ENCODE measurements at regions not wholly inside any gene's neighbourhood (a gene's known extent, or its start where the extent isn't known, plus 50 kb on each side); places are given as distances from the start of the nearest gene placed in this dataset.
"Not testable (repeated sequence)": the region's sequence is repeated elsewhere in the genome, so short reads cannot be mapped to it uniquely, and the experiment has no call there.

DNA sequence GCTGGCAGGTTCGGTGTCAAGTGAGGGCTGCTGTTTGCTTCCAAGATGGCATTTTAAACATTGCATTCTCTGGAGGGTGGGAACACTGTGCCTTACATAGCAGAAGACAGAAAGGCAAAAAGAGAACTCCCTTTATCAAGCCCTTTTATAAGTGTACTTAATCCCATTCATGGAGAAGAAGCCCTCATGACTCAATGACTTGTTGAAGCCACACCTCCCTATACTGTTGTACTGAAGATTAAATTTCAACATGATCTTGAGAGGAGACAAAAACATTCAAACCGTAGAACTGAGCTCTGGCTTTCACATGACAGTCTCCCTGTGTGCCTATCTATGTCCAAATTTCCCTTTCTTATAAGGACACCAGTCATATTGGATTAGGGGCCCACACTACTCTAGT lies 443.4 kb upstream of the CDIN1 start:
- peaks cover 0 to 8% of the 10 kb centered on the region in 2 donors for H3K9me3 Mint-ChIP-seq
- H3K27me3 Mint-ChIP-seq, result no peaks in the 10 kb centered on the region
- ATAC-seq, result no peak
- no peak overlapping the region for H3K4me3 Mint-ChIP-seq
- DNase-seq, result no peak
- H3K27ac Mint-ChIP-seq, result no peak overlapping the region
- no peaks in the 10 kb centered on the region for H3K4me1 Mint-ChIP-seq

DNA sequence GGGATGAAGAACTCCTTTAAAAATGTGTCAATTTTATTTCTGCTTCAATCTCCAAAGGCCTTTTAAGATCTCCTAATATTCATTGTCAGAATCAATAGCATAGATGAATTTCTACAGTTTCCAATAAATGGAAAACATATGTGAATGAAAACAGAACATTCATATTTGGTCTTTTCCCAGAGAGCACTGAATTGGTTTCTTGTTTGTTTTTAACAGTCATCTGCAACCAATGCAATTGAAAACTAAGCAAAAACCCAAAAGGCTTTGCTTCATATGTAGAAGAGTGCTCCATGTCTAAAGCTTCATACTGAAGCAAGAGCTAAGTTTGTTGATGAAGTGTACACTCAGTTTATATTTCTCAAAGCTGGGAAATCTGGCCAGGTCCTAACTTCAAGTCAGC lies 426.5 kb upstream of the CDIN1 start:
- DNase-seq, result no peak
- H3K27me3 Mint-ChIP-seq, result no peaks in the 10 kb centered on the region
- H3K4me1 Mint-ChIP-seq, result no peaks in the 10 kb centered on the region
- no peak for ATAC-seq
- H3K9me3 Mint-ChIP-seq, result peaks cover 0 to 7% of the 10 kb centered on the region in 2 donors
- H3K27ac Mint-ChIP-seq, result no peak overlapping the region
- H3K4me3 Mint-ChIP-seq, result no peak overlapping the region

DNA sequence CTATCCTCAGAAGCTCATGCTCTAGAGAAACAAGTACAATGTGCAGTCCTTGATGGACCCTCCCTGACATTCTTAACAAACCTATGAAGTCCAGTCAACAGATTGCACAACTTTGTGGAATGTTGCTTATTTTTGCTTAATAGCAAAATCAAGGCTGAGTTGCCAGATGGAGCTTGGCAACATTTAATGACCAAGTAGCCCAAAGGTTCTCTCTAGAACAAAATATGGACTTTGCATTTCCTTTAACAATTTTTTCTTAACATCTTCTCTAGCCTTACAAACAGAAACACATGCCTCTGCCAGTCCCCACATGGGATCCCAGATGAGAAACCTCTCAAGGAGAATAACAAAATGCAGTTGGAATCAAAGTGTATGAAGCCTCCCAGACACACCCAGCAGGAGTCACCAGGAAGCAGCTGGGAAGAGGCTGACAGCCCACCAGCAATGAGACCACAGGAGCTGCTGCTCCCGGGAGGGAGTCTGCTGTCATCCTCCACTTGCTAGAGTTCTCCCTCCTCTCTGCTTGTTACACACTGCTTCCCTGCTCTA lies 422.5 kb upstream of the CDIN1 start:
- no peak overlapping the region for H3K4me3 Mint-ChIP-seq

DNA sequence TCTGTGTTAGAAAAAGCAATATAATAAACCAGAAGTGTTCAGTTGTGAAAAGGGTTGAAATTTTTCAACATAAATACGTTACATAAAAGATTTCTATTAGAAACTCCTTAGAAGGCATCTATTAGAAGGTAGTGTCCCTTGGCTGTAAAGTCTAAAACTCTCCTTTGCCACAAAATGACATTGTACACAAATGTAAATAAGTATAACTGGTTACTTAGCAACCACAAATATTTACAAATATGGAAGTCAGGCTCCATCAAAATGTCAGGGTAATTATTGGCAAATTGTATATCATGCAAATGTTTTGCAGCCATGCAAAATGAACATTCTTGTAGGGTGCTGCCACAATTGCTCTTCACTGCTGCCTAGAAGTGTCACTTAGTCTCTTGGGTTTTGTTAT lies 419.1 kb upstream of the CDIN1 start:
- H3K4me3 Mint-ChIP-seq, result no peak overlapping the region
- ATAC-seq, result no peak
- H3K4me1 Mint-ChIP-seq, result no peaks in the 10 kb centered on the region
- no peak overlapping the region for H3K27ac Mint-ChIP-seq
- peaks cover 0 to 9% of the 10 kb centered on the region in 2 donors for H3K9me3 Mint-ChIP-seq
- DNase-seq, result no peak
- H3K27me3 Mint-ChIP-seq, result no peaks in the 10 kb centered on the region

More for the DNA sequence above, 422.5 kb upstream of the CDIN1 start:
- no peaks in the 10 kb centered on the region for H3K4me1 Mint-ChIP-seq
- no peak for DNase-seq
- H3K27ac Mint-ChIP-seq, result peak overlapping the region in 1 of 2 donors; percentile 78
- no peaks in the 10 kb centered on the region for H3K9me3 Mint-ChIP-seq
- no peaks in the 10 kb centered on the region for H3K27me3 Mint-ChIP-seq
- ATAC-seq, result no peak

DNA sequence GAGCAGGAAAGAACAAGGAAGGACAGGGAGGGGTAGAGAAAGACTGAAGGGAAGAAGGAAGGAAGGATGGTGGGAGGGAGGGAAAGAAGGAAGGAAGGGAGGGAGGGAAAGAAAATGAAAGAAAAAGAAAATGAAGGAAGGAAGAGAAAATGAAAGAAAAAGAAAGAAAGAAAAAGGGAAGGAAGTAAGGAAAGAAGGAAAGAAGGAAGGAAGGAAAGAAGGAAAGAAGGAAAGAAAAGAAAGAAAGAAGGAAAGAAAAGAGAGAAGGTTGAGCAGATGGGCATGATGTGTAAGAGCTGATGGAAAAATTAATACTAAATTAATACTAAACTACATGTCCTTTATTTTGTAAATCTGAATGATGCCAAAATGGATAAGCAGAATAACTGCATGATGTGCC lies 418.3 kb upstream of the CDIN1 start:
- H3K27me3 Mint-ChIP-seq, result no peaks in the 10 kb centered on the region
- DNase-seq (no peak), ATAC-seq (no peak)
- no peak overlapping the region for H3K27ac Mint-ChIP-seq
- H3K4me3 Mint-ChIP-seq, result no peak overlapping the region
- no peaks in the 10 kb centered on the region for H3K4me1 Mint-ChIP-seq
- H3K9me3 Mint-ChIP-seq, result peaks cover 0 to 9% of the 10 kb centered on the region in 2 donors

DNA sequence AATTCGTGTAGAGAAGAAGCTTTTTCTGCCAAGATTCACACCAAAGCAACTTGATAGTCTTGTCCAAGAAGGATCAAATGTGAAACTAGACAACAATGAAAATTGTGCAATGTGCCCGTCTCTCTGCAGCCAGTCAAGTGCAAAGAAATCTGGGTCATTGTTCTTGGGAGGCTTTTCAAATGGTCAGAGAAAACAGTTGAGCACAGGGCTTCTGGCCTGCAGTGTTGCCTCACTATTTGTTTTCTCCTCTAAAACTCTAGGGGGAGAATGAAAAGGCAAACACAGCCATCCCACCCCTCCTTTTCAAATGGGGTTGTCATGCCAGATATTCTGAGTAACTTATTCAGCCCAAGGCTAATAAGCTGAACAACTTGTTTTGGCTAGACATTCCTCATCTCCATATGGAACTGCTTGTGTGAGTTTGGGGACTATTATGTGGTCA lies 417.6 kb upstream of the CDIN1 start:
- ATAC-seq (no peak), DNase-seq (no peak)
- Mint-ChIP-seq H3K4me3 (no peak overlapping the region), H3K4me1 (no peaks in the 10 kb centered on the region), H3K27ac (no peak overlapping the region), H3K9me3 (peaks cover 0 to 9% of the 10 kb centered on the region in 2 donors), H3K27me3 (no peaks in the 10 kb centered on the region)

DNA sequence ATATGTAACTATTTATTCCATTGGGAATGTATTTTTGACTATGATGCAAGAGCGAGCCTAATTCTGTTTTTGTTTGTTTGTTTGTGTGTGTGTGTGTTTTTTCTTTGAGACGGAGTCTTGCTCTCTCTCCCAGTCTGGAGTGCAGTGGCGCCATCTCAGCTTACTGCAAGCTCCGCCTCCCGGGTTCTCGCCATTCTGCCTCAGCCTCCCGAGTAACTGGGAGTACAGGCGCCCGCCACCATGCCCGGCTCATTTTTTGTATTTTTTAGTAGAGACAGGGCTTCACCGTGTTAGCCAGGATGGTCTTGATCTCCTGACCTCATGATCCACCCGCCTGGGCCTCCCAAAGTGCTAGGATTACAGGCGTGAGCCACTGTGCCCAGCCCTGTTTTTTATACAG lies 415.4 kb upstream of the CDIN1 start:
- H3K4me1 Mint-ChIP-seq, DNase-seq, H3K9me3 Mint-ChIP-seq, H3K27ac Mint-ChIP-seq, H3K4me3 Mint-ChIP-seq, ATAC-seq, H3K27me3 Mint-ChIP-seq: not testable (repeated sequence)

DNA sequence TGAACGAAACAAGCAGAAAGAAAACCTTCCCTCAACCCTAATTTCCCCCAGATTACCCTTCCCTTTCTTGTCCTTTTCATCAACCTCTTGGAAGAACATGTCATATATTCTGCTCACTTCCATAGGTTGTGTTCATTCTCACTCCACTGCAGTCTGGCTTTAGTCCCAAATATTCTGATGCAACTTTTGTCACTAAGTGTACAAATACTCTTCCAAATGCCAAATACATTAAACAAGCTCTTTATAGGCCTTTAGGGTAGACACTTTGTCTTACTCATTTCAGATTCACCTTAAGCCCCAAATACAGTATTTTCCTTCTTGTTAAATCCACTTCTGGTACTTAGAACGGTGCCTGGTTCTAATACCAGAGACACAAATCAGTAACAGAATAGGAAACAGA lies 406.5 kb upstream of the CDIN1 start:
- no peaks in the 10 kb centered on the region for H3K27me3 Mint-ChIP-seq

DNA sequence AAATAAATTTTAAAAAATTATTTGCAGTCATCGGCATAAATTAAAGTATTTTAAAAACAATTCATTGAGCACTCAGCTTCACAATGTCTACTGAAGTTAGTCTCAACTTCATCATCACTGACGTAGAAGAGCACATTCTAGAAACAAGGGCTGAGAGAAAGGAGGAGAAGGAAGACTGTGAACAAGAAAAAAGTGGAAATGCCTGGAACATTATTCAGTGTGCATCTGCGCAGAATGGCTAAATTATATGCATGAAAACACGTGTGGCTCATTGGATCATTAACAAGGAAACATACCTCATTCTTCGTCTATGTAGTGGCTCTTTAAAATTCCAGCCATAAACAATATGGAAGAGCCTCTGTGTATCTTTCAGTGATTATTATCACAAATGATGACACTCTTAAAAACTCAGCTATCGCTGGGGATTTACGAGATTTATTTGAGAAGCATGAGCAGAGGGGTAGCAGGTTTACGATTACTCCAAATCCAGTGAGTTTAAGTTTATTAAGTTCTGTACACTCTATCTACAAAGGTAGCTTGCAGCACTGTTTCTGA lies 404.2 kb upstream of the CDIN1 start:
- Mint-ChIP-seq H3K27ac (no peak overlapping the region), H3K4me3 (no peak overlapping the region), H3K27me3 (no peaks in the 10 kb centered on the region), H3K9me3 (peaks cover 0 to 5% of the 10 kb centered on the region in 2 donors), H3K4me1 (no peaks in the 10 kb centered on the region)
- no peak for ATAC-seq
- DNase-seq, result no peak

More for the DNA sequence above, 406.5 kb upstream of the CDIN1 start:
- ATAC-seq (no peak), DNase-seq (no peak)
- Mint-ChIP-seq H3K27ac (no peak overlapping the region), H3K4me1 (no peaks in the 10 kb centered on the region), H3K4me3 (no peak overlapping the region), H3K9me3 (peaks cover 0 to 5% of the 10 kb centered on the region in 2 donors)

DNA sequence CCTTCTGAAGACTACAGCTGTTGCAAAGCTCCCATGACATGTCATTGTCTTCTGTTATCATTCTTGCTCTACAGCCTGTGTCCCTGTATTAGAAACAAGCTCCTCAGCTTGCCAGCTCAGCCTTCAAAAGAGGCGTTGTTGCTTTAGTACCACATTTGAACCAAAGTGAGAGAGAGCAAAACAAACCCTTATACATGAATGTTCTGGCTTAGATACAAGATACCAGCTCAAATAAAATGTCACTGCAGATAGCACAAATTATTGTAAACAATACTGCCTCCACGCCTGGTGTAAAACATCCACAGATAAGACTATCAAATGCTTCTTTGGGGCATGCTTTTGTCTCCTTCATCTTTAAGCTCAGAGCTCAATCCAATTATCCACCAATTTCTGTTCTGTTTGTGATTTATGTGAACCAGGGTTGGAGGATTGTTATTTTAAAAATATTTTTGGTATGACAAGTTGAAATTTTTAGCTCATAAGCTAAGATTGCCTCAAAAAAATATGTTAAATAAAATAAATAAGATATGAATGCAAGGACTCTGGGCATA lies 403.6 kb upstream of the CDIN1 start:
- H3K27me3 Mint-ChIP-seq, result no peaks in the 10 kb centered on the region
- H3K4me3 Mint-ChIP-seq, result no peak overlapping the region
- H3K4me1 Mint-ChIP-seq, result no peaks in the 10 kb centered on the region
- H3K27ac Mint-ChIP-seq, result no peak overlapping the region
- peaks cover 0 to 5% of the 10 kb centered on the region in 2 donors for H3K9me3 Mint-ChIP-seq
- no peak for DNase-seq
- ATAC-seq, result no peak

DNA sequence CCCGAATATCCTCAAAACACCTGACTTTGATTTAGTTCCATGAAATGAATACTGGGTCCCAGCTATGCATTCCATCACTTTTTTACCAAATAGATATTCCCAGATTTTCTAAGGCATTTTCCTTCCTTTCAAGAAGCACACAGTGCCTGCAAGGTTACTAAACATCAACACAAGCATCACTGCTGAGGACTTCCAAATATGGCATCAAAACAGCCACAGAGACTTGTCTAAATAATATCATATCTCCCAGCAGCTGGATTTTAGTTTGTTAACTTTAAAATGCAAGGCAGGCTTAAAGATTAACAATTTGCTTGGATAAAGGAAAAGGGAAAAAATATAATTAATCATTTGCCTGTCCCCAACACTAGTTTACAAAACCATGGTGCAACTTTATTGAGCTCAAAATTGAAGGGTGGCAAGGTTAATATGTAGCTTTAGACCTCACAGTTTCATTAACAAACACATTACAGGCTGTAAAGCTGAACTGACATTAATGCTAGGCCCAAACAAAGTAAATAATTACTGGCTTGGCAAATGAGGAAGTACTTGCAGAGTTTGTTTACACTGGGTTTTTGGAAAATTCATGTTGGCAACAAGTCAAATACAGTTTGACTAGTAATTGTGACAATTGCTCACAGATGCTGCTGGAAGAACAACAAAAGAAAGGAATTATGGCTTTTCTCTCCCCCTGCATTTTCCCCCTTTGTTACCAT lies 401.7 kb upstream of the CDIN1 start:
- DNase-seq, result no peak
- peaks cover 0 to 5% of the 10 kb centered on the region in 2 donors for H3K9me3 Mint-ChIP-seq

DNA sequence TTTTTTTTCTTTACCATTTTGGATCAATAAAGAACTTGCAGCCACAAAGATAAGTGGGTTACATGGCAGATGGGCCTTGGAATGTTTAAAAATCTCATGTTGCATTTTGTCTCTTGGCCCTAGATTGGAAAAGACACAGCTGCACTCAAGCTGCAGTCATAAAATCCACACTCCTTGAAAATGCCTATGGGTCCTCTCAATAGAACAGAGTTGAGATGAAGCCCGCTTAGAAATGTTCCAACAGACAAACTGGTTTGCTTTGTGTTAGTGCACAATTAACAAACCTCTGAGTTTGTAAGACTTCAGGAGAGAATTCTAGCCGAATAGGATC lies 401.2 kb upstream of the CDIN1 start:
- no peaks in the 10 kb centered on the region for H3K27me3 Mint-ChIP-seq
- DNase-seq (no peak), ATAC-seq (no peak)
- no peaks in the 10 kb centered on the region for H3K4me1 Mint-ChIP-seq
- H3K27ac Mint-ChIP-seq, result no peak overlapping the region
- no peak overlapping the region for H3K4me3 Mint-ChIP-seq
- H3K9me3 Mint-ChIP-seq, result peaks cover 0 to 5% of the 10 kb centered on the region in 2 donors

More for the DNA sequence above, 401.7 kb upstream of the CDIN1 start:
- ATAC-seq, result no peak
- Mint-ChIP-seq H3K4me3 (no peak overlapping the region), H3K27ac (no peak overlapping the region), H3K4me1 (no peaks in the 10 kb centered on the region), H3K27me3 (no peaks in the 10 kb centered on the region)

DNA sequence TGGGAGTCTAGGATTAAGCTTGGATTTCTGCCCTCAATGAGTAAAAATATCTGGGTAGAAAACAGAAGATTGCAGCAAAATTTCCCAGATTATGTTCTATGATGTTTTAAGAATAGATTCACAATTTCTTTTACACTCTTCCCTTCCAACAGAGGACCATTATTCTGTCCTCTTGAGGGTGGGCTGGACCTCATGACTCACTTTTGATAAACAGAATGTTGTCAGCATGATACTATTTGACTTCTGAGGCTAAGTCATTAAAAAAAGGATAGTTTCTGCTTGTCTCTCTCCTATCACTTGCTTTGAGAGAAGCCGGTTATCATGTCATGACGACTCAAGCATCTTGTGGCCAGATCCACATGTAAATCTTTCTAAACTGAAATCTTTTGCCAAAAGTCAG lies 396.2 kb upstream of the CDIN1 start:
- Mint-ChIP-seq H3K27ac (no peak overlapping the region), H3K9me3 (no peaks in the 10 kb centered on the region), H3K27me3 (no peaks in the 10 kb centered on the region), H3K4me3 (no peak overlapping the region), H3K4me1 (no peaks in the 10 kb centered on the region)
- no peak for DNase-seq
- ATAC-seq, result no peak

DNA sequence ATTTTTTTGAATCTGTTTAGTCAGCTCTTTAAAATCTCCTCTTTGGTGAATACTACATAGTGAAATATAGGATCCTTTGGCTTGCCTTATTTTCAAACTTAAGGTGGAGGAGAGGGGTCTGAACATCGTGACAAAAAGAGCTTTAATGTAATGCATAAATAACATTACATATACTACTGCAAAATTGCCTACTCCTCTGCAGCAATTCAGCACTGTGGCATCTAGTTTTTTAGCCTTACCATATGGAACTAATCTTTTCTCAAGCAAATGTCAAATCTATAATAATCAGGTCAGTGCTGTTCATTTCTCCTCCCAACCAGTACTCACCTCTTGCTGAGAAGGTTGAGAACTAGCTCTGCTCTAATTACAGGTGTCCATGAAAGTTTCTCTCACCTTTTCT lies 394.0 kb upstream of the CDIN1 start:
- H3K27me3 Mint-ChIP-seq, result no peaks in the 10 kb centered on the region
- DNase-seq (no peak), ATAC-seq (no peak)
- no peaks in the 10 kb centered on the region for H3K9me3 Mint-ChIP-seq
- H3K4me3 Mint-ChIP-seq, result no peak overlapping the region
- no peaks in the 10 kb centered on the region for H3K4me1 Mint-ChIP-seq
- H3K27ac Mint-ChIP-seq, result no peak overlapping the region

DNA sequence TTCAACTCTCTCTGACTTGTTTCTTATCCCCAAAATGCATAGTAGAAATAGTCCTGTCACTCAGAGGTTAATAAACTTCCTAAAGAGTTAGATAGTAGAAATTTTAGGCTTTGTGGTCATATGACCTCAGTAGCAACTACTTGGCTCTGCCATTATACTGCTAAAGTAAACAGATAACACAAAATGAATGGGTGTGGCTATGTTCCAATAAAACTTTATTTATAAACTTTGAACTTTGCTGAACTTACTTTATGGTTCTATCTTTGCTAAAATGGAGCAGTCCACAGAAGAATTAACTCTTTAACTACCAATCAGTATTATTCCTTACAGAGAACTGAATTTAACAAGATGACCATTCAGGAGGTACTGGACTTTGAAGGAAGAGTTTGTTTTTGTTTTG lies 393.6 kb upstream of the CDIN1 start:
- H3K27ac Mint-ChIP-seq, result no peak overlapping the region
- ATAC-seq (no peak), DNase-seq (no peak)
- H3K9me3 Mint-ChIP-seq, result no peaks in the 10 kb centered on the region
- no peaks in the 10 kb centered on the region for H3K27me3 Mint-ChIP-seq
- no peak overlapping the region for H3K4me3 Mint-ChIP-seq
- no peaks in the 10 kb centered on the region for H3K4me1 Mint-ChIP-seq

DNA sequence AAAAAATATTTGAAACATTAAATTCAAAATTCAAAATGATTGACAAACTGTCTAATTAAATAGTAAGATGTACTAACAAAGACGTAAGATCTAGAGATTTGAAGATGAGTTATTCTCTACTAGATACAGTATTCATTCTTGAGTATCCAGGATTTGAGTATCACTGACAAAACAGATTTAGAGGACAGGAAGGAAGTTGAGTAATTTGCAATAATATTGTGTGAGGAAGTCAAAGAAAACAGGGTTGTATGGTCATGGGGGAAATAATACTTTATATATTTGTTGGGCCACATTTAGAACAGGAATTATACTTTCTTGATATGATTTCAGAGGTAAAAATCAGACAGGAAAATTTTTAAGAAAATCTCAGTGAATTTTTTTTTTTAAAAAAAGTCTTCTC lies 393.1 kb upstream of the CDIN1 start:
- H3K27ac Mint-ChIP-seq, result peak overlapping the region in 1 of 2 donors; percentile 1
- H3K9me3 Mint-ChIP-seq, result no peaks in the 10 kb centered on the region
- no peaks in the 10 kb centered on the region for H3K4me1 Mint-ChIP-seq
- no peak overlapping the region for H3K4me3 Mint-ChIP-seq
- ATAC-seq (no peak), DNase-seq (no peak)
- H3K27me3 Mint-ChIP-seq, result no peaks in the 10 kb centered on the region
